PC-9 (cell line): ENCODE measurements at regions not wholly inside any gene's neighbourhood (a gene's known extent, or its start where the extent isn't known, plus 50 kb on each side); places are given as distances from the start of the nearest gene placed in this dataset.

ENCODE experiments used
- EZH2 ChIP-seq: fragments of 200-600 bp; sonication (generic); IDR thresholded peaks from 2 replicates; pipeline ENCODE4 v1.8.0; 2017; ENCODE audit warnings: antibody characterized with exemption, low read depth
- TF ChIP-seq, protein P1 (sequence below): fragments of 200-600 bp; sonication (generic); conservative IDR thresholded peaks from 2 replicates; pipeline ENCODE4 v1.6.1; 2017; ENCODE audit warnings: mixed run types, antibody characterized with exemption, mild to moderate bottlenecking, moderate library complexity

DNA sequence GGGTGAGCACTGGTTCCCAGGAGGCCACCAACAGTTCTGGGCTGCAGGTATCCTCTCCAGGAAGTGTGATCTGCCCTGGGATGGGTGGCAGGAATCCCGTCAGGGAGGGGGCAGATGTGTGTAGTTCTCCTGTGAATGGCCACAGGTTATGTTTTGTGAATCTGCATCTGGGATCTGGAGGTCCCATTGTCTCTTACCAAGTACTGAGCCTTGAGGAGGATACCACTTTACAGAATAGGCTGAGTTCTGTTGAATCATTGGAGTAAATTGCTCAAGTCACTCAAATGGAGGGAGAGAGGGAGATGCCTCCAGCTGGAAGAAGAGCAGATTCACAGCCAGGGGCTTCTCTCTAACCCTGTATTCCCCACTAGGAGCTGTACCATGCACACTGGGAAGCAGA lies 168.2 kb downstream of the ANKRD30B start:
- TF ChIP-seq EZH2: no peak
- TF ChIP-seq, protein P1, sequence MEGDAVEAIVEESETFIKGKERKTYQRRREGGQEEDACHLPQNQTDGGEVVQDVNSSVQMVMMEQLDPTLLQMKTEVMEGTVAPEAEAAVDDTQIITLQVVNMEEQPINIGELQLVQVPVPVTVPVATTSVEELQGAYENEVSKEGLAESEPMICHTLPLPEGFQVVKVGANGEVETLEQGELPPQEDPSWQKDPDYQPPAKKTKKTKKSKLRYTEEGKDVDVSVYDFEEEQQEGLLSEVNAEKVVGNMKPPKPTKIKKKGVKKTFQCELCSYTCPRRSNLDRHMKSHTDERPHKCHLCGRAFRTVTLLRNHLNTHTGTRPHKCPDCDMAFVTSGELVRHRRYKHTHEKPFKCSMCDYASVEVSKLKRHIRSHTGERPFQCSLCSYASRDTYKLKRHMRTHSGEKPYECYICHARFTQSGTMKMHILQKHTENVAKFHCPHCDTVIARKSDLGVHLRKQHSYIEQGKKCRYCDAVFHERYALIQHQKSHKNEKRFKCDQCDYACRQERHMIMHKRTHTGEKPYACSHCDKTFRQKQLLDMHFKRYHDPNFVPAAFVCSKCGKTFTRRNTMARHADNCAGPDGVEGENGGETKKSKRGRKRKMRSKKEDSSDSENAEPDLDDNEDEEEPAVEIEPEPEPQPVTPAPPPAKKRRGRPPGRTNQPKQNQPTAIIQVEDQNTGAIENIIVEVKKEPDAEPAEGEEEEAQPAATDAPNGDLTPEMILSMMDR: no peak
